HFFc6 (cell line): ENCODE measurements at regions not wholly inside any gene's neighbourhood (a gene's known extent, or its start where the extent isn't known, plus 50 kb on each side); places are given as distances from the start of the nearest gene placed in this dataset.
A peak's percentile ranks its signal among the peaks of the same experiment; 100 is the strongest.

ENCODE experiments used
- DNase-seq: peaks from one replicate; pipeline ENCODE4 v3.0.0-alpha.2; 2018
- H3K27ac Mint-ChIP-seq: 2 replicates; pipeline ENCODE4 v1.8.0; 2020; ENCODE audit warnings: mild to moderate bottlenecking, mixed read lengths
- H3K27me3 Mint-ChIP-seq: 2 replicates; pipeline ENCODE4 v1.8.0; 2021; ENCODE audit warnings: mild to moderate bottlenecking, moderate library complexity, mixed read lengths; ENCODE audit not compliant: insufficient read depth
- H3K36me3 Mint-ChIP-seq: 2 replicates; pipeline ENCODE4 v1.8.0; 2021; ENCODE audit warnings: low read depth, mixed read lengths
- H3K4me1 Mint-ChIP-seq: 2 replicates; pipeline ENCODE4 v1.8.0; 2020; ENCODE audit warnings: low read depth, mixed read lengths
- H3K4me3 Mint-ChIP-seq: 2 replicates; pipeline ENCODE4 v1.8.0; 2020; ENCODE audit warnings: mild to moderate bottlenecking, moderate library complexity, mixed read lengths
- H3K9me3 Mint-ChIP-seq: 2 replicates; pipeline ENCODE4 v1.8.0; 2020; ENCODE audit warnings: mild to moderate bottlenecking, mixed read lengths
- CTCF ChIP-seq: fragments of 200-600 bp; sonication (generic); IDR thresholded peaks from 2 replicates; pipeline ENCODE4 v1.5.0; 2021; ENCODE audit warnings: antibody characterized with exemption, mild to moderate bottlenecking

GRCh38 chr15:39130556-39131379 is 450.1 kb upstream of the THBS1 start:
- TF ChIP-seq CTCF, result no peak
- H3K4me3 Mint-ChIP-seq, result peak overlapping the region; percentile 12; the same call in 1 of the 2 replicates
- no peaks in the 10 kb centered on the region for H3K9me3 Mint-ChIP-seq
- peak overlapping the region; percentile 94 for H3K27ac Mint-ChIP-seq
- no peak for DNase-seq
- peaks cover 95% of the 10 kb centered on the region for H3K4me1 Mint-ChIP-seq
- no peaks in the 10 kb centered on the region for H3K27me3 Mint-ChIP-seq
- peaks cover 18% of the 10 kb centered on the region for H3K36me3 Mint-ChIP-seq

GRCh38 chr15:39131609-39132008 is 449.3 kb upstream of the THBS1 start:
- DNase-seq, result peak; percentile 83
- peak overlapping the region; percentile 67 for H3K4me3 Mint-ChIP-seq
- H3K27me3 Mint-ChIP-seq, result no peaks in the 10 kb centered on the region
- H3K9me3 Mint-ChIP-seq, result no peaks in the 10 kb centered on the region
- no peak for TF ChIP-seq CTCF
- peaks cover 98% of the 10 kb centered on the region for H3K4me1 Mint-ChIP-seq
- H3K36me3 Mint-ChIP-seq, result peaks cover 18% of the 10 kb centered on the region
- peak overlapping the region; percentile 94 for H3K27ac Mint-ChIP-seq

- Mint-ChIP-seq H3K4me1 (peaks cover 100% of the 10 kb centered on the region), H3K9me3 (no peaks in the 10 kb centered on the region), H3K27ac (peak overlapping the region; percentile 94), H3K36me3 (peaks cover 18% of the 10 kb centered on the region), H3K27me3 (no peaks in the 10 kb centered on the region), H3K4me3 (peak overlapping the region; percentile 67)
- no peak for DNase-seq
- no peak for TF ChIP-seq CTCF
Observed at GRCh38 chr15:39132070-39132469, 448.8 kb upstream of the THBS1 start.

- peak overlapping the region; percentile 94 for H3K27ac Mint-ChIP-seq
- H3K27me3 Mint-ChIP-seq, result no peaks in the 10 kb centered on the region
- peaks cover 100% of the 10 kb centered on the region for H3K4me1 Mint-ChIP-seq
- peak overlapping the region; percentile 58 for H3K4me3 Mint-ChIP-seq
- no peak for TF ChIP-seq CTCF
- DNase-seq, result peak; percentile 85
- H3K36me3 Mint-ChIP-seq, result peaks cover 18% of the 10 kb centered on the region
- no peaks in the 10 kb centered on the region for H3K9me3 Mint-ChIP-seq
Observed at GRCh38 chr15:39132954-39133600, 447.8 kb upstream of the THBS1 start.

GRCh38 chr15:39134282-39134681 is 446.6 kb upstream of the THBS1 start:
- H3K36me3 Mint-ChIP-seq, result peaks cover 18% of the 10 kb centered on the region
- peaks cover 100% of the 10 kb centered on the region for H3K4me1 Mint-ChIP-seq
- peak overlapping the region; percentile 94; the same call in 1 of the 2 replicates for H3K27ac Mint-ChIP-seq
- DNase-seq, result no peak
- H3K4me3 Mint-ChIP-seq, result no peak overlapping the region
- no peak for TF ChIP-seq CTCF
- no peaks in the 10 kb centered on the region for H3K9me3 Mint-ChIP-seq
- no peaks in the 10 kb centered on the region for H3K27me3 Mint-ChIP-seq
